Midbrain (tissue), 1 donor: ENCODE measurements at regions not wholly inside any gene's neighbourhood (a gene's known extent, or its start where the extent isn't known, plus 50 kb on each side); places are given as distances from the start of the nearest gene placed in this dataset.

Experiments used
- DNase-seq: peaks from one replicate; lab custom pipeline; 2025; lab: John Stamatoyannopoulos, UW

- DNase-seq: no peak
Measured at GRCh38 chr13:72164811-72165210, 297.8 kb upstream of the DACH1 start.

GRCh38 chr13:72163678-72164077 lies 296.7 kb upstream of the DACH1 start:
- DNase-seq: no peak

- DNase-seq: no peak
Measured at GRCh38 chr13:72160977-72161376, 294.0 kb upstream of the DACH1 start.

- peak; percentile 6 for DNase-seq
Measured at GRCh38 chr13:72156760-72157159, 289.8 kb upstream of the DACH1 start.

- DNase-seq: no peak
Measured at GRCh38 chr13:72153272-72153671, 286.3 kb upstream of the DACH1 start.

- DNase-seq: no peak
Measured at GRCh38 chr13:72151241-72151640, 284.2 kb upstream of the DACH1 start.

- no peak for DNase-seq
Measured at GRCh38 chr13:72150502-72150901, 283.5 kb upstream of the DACH1 start.

- DNase-seq: no peak
Measured at GRCh38 chr13:72149701-72150100, 282.7 kb upstream of the DACH1 start.

- no peak for DNase-seq
Measured at GRCh38 chr13:72146816-72147215, 279.8 kb upstream of the DACH1 start.

- no peak for DNase-seq
Measured at GRCh38 chr13:72145383-72145782, 278.4 kb upstream of the DACH1 start.

- no peak for DNase-seq
Measured at GRCh38 chr13:72144636-72145035, 277.6 kb upstream of the DACH1 start.

- DNase-seq: peak; percentile 21
Measured at GRCh38 chr13:72141855-72142519, 275.0 kb upstream of the DACH1 start.

- DNase-seq: no peak
Measured at GRCh38 chr13:72139192-72139591, 272.2 kb upstream of the DACH1 start.

GRCh38 chr13:72132075-72132474 lies 265.1 kb upstream of the DACH1 start:
- no peak for DNase-seq

GRCh38 chr13:72129117-72129516 lies 262.1 kb upstream of the DACH1 start:
- DNase-seq: no peak

- DNase-seq: no peak
Measured at GRCh38 chr13:72127031-72127430, 260.0 kb upstream of the DACH1 start.

- DNase-seq: no peak
Measured at GRCh38 chr13:72126424-72126823, 259.4 kb upstream of the DACH1 start.

GRCh38 chr13:72125561-72125960 lies 258.6 kb upstream of the DACH1 start:
- no peak for DNase-seq

GRCh38 chr13:72122661-72123255 lies 255.8 kb upstream of the DACH1 start:
- DNase-seq: no peak

GRCh38 chr13:72121466-72121865 lies 254.5 kb upstream of the DACH1 start:
- no peak for DNase-seq

GRCh38 chr13:72120632-72121031 lies 253.6 kb upstream of the DACH1 start:
- DNase-seq: no peak

- no peak for DNase-seq
Measured at GRCh38 chr13:72113931-72114330, 246.9 kb upstream of the DACH1 start.

- DNase-seq: no peak
Measured at GRCh38 chr13:72113076-72113475, 246.1 kb upstream of the DACH1 start.

- DNase-seq: no peak
Measured at GRCh38 chr13:72112216-72112615, 245.2 kb upstream of the DACH1 start.
